GM21360 (cell line): ENCODE measurements at regions not wholly inside any gene's neighbourhood (a gene's known extent, or its start where the extent isn't known, plus 50 kb on each side); places are given as distances from the start of the nearest gene placed in this dataset.
"Not testable (repeated sequence)": the region's sequence is repeated elsewhere in the genome, so short reads cannot be mapped to it uniquely, and the experiment has no call there.

Experiments used
- ATAC-seq: cut with Tn5 transposase; IDR thresholded peaks from one replicate; pipeline ENCODE4 v1.9.1; 2021; ENCODE audit warnings: mild to moderate bottlenecking, moderate library complexity; ENCODE audit not compliant: unreplicated experiment

DNA sequence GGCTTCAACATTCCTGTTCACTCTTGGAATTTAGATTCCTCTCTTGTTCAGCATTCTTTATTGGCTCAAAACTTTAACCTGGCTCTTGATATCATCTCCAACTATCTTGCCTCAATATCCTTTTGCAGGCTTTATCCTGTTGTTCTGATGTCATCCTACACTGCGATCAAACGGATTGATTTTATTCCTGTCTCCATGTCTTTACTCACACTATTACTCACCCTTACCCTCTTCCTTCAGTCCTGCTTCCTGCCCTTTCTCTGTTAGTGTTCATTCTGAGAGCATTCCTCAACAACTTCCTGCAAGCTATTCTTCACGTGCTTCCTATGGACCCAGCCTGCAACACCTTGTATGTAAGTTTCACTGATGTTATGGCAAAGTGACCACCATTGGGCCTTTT is 264.7 kb downstream of the RNF152 start:
- no peak for ATAC-seq

DNA sequence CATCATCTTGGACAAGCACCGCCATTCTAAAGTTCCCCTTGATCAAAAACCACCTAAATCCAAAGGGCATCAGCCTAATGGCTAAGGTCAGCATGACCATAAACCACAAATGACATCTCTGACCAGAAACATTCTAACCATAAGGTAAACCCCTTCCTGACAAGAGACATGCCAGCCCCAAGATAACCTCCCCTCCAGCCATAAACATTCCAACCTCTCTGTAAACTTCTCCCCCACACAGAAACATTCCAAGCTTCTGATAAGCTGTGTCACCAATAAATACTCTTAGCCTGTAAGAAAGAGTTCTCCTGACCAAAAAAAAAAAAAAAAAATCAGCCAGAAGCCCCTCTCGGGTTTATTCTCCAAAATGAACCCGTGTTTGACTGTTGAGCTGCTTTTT is 268.2 kb downstream of the RNF152 start:
- not testable (repeated sequence) for ATAC-seq

DNA sequence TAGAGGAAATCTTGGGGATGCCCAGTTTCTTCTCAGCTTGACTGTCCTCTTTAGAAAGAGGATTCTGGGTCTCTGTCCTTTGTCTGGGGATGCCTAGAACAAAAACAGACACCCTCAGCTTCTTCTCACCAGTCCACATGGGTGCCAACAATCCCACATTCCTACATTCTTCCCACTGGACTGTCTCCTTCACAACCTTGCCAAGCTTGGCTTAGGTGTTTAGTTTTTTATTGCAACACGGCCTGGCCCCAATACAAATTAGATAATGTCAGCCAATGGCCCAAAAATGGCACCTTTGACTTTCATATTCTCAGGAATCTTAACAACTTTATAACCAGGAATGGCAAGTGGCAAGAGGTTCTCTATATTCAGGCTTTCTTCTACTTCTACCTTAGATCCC is 273.0 kb downstream of the RNF152 start:
- ATAC-seq, result no peak

DNA sequence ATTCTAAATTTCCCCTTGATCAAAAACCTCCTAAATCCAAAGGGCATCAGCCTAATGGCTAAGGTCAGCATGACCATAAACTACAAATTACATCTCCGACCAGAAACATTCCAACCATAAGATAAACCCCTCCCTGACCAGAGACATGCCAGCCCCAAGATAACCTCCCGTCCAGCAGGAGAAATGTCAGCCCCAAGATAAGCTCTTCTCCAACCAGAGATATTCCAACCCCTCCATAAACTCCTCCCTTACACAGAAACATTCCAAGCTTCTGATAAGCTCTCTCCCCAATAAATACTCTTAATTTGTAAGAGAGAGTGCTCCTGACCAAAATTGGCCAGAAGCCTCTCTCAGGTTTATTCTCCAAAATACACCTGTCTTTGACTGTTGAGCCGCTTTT is 274.0 kb downstream of the RNF152 start:
- no peak for ATAC-seq

DNA sequence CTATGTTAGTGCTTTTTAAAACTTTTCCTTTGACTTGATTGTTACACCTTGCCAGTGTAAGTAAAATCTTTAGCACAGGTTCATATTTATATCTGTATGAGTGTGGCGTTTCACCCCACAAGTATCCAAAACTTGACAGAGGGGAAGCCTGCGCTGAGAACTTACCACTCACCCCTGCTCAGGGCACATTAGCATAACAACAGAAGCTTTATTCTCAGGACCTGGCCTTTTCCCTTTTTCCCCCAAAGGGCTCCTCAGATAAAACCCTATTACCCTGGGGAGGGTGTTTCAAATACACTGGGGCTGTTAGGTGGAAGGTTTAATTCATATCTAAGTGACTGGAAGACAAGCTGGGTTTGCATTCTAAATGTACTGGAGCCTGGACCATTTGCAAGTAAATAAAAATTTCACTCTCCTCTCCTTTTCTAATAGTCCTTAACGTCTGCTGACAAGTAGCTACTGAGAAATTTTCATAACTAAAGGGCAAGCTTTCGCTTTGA is 276.6 kb downstream of the RNF152 start:
- ATAC-seq, result no peak

DNA sequence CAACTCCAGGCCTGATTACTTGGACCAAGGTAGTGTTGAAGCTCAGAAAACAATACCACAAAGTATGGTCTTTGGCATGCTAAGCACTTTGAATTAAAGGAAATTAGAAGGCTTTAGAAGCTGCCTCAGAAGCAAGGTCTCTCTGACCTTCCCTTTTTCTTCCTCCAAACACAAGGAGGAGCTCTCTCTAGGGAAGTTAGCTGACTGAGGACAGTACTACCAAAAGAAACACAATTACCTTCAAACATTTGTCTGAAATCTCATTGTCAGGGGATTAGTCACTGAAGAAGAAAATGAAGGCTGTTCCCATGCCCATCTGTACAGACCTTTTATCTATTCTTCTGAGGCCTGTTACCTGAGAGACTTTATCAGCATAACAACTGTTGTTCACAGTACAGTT is 279.3 kb downstream of the CDH20 start:
- ATAC-seq, result no peak

DNA sequence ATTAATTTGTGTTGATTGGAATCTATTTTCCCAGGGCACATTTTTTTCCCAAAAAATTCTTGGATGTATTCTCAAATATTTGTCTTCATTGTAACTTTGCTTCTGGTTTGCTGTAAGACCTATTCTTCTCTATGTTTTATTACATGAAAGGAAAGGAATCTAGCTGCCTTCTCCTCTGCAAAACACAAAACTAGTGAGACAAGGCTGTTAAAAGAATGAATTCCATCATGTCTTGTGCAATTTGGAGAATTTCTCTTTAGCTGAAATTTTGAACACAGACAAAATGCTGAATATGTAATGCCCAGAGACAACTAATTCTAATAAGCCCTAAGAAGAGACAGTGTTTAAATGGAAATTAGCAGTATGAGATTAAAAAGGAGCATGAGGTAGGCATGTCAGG is 275.9 kb downstream of the CDH20 start:
- ATAC-seq, result no peak

DNA sequence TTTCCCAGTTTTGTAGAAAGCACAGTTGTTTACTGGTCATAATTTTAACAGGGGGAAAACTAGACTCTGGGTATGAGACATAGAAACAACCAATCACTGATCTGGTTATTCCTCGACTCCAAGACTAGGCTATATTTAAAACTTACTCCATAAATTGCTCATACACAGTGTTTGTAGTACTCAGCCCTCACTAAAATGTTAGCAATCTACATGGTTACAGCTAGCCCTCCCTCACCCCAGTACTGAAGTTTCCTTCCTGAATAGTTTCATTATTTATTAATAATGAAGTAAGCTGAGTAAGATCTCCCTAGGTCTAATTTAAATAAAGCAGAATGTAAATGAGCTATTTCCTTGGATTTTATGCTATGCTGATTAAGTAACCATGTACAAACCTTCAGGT is 275.1 kb downstream of the CDH20 start:
- ATAC-seq, result no peak

DNA sequence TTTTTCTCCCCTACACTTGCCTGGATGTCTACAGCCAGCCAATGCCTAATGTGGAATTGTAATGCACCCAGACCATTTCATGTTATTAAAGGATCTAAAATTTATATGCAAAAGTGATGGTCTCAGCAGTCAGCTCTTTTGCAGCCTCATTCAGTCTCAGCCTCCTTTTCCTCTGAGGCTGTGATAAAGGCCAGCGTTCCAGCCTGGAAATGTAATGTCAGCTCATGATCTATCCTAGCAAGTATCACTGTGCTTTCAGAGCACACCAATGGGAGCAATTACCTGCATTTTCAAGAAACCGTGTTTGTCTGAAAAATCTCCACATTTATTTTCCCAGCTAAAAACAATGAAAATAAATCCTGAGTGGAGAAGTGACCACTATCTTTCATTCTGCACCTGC is 274.6 kb downstream of the CDH20 start:
- no peak for ATAC-seq

DNA sequence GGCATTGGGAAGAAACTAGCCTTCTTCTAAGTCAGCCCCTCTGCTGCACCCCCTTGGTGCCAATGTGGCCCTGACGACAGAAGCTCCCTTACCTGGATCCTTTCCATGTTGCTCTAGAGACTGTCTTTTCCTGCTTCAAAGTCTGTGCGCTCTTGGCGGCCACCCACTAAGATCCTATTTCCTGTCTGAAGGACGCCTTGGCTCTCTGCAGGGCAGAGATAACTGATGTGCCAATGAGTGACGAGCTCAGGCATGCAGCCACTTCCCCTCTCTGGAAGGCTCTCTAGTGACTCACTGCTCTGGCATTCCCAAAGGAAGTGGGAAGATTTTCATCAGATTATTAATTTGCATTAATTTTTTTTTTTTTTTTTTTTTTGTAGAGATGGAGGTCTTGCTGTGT is 273.5 kb downstream of the CDH20 start:
- no peak for ATAC-seq

DNA sequence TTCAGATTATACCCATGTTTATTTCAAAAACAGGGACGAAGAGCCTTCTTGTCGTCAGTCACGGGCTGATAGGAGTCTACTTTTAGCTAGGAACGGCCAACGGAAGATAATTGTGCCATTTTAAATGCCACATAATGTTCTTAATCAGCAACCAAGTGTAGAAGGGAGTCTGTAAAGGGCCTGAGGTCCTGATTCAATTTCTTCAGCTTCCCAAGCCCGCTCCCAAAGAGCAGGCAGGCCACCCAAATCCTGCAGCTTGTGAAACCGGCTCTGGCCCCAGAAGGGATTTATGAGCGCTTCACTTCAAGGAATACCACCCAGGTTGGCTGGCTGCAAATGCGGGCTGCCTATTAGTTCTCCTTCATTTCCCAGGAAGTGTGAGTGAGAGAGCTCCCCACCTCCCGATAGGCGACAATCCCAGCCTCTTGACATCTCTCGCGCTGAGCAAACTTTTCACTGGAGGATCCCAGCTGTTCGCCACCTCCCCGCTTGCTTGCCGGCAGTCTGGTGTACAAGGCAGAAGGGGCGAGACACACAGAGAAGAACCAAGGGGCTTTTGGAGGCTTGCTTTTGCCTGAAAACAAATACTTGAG is 272.9 kb downstream of the CDH20 start:
- ATAC-seq, result no peak

DNA sequence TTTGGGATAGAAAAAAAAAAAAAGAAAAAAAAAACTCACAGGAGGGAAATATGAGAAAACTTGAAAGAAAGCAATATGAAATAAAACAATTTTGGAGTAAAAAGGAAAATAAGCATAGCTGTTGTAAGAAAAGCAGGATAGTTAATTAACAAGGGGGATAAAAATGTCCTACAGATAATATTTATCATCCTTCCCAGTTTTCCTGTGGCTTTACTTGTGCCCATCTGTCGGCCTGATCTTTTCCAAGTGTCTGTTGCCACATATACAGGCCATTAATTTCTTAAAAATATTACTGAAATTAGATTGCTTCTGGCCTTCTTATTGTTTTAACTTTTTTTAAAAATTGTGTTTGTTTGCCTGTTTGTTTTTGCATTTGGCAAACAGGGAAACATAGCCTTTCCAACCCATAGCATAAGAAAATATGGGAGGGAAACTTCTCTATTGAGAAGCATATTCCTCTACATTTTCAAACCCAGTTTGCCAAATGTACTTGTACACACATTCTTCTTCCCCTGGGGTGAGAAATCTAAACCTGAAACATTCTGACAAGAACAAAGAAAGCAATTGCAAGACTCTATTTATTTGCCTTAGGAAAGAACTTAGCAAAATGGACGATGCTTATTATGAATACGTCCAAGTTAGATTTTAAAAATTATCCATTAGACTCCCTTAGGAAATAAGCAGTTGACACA is 272.3 kb downstream of the CDH20 start:
- no peak for ATAC-seq
